ENCODE measurements at regions not wholly inside any gene's neighbourhood (a gene's known extent, or its start where the extent isn't known, plus 50 kb on each side); places are given as distances from the start of the nearest gene placed in this dataset.

DNA sequence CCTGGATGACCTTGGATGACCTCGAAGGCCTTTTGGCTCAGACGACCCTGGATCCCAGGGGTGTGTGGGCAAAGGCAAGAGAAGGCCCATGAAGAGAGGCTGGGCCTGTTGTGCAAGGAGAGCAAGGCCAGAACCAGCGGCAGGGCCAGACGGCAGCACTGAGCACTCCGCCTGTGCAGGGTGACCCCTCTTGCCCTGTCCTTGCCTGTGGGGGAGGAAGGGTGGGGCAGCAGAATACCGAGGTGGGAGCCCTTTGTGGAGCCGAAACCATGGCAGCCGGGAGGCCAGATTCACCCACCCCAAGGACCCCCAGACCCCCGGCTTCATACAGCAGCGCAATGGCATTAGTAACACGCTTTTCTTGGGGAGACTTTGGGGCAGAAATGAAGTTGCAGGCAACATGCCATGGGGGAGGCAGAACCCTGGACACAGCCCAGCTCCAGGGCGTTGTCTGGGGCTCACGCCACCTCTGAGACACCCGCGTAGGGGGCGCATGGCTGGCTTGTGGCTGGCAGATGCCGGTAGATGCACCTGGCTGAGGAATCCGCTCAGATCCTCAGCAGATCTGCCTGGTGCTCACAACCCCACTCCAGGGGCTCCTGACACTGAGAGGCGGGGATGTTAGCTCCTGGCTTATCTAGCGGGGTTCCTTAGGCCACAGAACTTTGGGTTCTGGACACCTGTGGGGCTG lies 114.5 kb downstream of the FAM53A start:
- ChIA-PET CTCF (interaction anchor here (1.8 kb wide), 1 partner anchor 21 kb away, joined by 6 read pairs; no protein-coding TSS in a partner anchor), POLR2A (interaction anchor here (1.6 kb wide), 1 partner anchor 9 kb away, joined by 4 read pairs; no protein-coding TSS in a partner anchor)
- no peaks in the 10 kb centered on the region for H3K36me3 Mint-ChIP-seq (ENCODE audit: low read depth)
- H3K27me3 Mint-ChIP-seq, result no peaks in the 10 kb centered on the region
- H3K4me1 Mint-ChIP-seq (ENCODE audit: low read depth), result peaks cover 3% of the 10 kb centered on the region
- no peaks in the 10 kb centered on the region for H3K9me3 Mint-ChIP-seq
- DNase-seq (no peak), ATAC-seq (no peak)
- H3K27ac Mint-ChIP-seq, result no peak overlapping the region
- TF ChIP-seq, protein P1, sequence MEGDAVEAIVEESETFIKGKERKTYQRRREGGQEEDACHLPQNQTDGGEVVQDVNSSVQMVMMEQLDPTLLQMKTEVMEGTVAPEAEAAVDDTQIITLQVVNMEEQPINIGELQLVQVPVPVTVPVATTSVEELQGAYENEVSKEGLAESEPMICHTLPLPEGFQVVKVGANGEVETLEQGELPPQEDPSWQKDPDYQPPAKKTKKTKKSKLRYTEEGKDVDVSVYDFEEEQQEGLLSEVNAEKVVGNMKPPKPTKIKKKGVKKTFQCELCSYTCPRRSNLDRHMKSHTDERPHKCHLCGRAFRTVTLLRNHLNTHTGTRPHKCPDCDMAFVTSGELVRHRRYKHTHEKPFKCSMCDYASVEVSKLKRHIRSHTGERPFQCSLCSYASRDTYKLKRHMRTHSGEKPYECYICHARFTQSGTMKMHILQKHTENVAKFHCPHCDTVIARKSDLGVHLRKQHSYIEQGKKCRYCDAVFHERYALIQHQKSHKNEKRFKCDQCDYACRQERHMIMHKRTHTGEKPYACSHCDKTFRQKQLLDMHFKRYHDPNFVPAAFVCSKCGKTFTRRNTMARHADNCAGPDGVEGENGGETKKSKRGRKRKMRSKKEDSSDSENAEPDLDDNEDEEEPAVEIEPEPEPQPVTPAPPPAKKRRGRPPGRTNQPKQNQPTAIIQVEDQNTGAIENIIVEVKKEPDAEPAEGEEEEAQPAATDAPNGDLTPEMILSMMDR (IDR thresholded peaks at IDR 0.05), result no peak
- intact Hi-C loops (cut with micrococcal nuclease), result no loop called here
- no peak overlapping the region for H3K4me3 Mint-ChIP-seq

DNA sequence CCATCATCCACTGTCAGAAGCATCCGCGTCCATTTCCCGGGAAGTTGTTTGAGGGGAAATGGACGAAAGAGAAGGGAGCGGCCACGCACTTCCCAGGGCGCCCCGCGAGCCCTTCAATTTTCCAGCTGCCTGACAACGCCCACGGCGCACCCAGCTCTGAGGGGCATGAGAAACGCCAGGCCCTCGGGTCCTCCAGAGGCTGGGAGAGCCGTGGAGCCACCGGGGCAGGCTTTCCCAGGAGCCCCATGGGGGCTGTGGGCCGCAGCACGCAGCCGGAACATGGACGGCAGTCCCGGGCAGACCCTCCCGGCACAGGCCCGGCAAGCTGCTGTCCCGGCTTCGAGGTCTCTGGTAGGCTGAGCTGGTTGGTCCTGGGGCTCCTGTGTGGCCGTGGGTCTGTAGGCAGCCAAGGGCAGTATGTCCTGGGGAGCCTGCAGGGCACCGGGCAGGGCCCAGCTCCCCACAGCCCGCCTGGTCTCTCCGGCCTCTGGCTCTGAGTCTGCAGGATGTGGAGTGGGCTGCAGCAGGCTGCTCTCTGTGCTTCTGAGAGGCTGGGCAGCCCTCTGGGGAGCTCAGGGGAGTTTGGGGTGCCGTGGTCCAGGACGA lies 115.2 kb downstream of the FAM53A start:
- H3K9me3 Mint-ChIP-seq, result no peaks in the 10 kb centered on the region
- H3K27me3 Mint-ChIP-seq, result no peaks in the 10 kb centered on the region
- H3K4me3 Mint-ChIP-seq, result no peak overlapping the region
- H3K4me1 Mint-ChIP-seq (ENCODE audit: low read depth), result peaks cover 3% of the 10 kb centered on the region
- ATAC-seq (no peak), DNase-seq (no peak)
- intact Hi-C loops (cut with micrococcal nuclease), result no loop called here
- ChIA-PET POLR2A (interaction anchor here (1.6 kb wide), 1 partner anchor 9 kb away, joined by 4 read pairs; no protein-coding TSS in a partner anchor), CTCF (interaction anchor here (1.0 to 1.8 kb wide), 2 partner anchors 11 to 20 kb away, joined by 3 to 6 read pairs; no protein-coding TSS in a partner anchor)
- TF ChIP-seq, protein P1 (IDR thresholded peaks at IDR 0.05), result no peak
- H3K36me3 Mint-ChIP-seq (ENCODE audit: low read depth), result no peaks in the 10 kb centered on the region
- no peak overlapping the region for H3K27ac Mint-ChIP-seq

DNA sequence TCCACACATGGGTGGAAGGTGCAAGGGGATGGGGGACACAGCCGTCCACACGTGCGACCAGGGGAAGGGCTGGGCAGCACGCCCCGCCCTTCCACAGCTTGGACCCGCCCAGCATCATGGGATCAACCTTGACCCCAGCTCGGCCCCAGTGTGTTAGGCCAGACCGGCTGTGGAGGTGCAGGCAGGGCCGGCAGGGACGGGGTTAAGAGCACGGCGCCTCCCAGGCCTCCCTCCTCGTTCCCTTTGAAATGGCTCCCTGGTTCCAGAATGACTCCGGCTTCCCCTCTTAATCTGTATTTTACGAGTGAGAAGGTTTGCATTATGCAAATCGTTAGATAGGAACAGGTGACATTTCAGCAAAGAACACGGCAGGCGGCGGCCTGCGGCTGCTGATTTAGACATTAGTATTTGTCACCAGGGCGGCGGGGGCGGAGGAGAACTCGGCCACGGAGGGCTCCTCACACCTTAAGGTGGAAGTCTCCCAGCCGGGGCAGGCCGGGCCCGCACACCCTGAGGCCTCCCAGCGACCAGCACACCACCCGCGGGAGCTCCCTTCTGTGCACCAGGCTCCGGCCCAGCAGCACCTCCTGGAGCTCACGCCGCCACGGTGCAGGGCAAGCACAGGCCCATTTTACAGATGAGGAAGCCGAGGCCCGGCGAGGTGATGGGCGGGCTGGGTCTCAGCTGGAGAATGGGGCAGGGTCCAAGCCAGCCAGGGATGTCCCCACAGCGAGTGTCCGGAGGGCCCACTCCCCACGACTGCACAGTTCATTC lies 116.1 kb downstream of the FAM53A start:
- intact Hi-C loops (cut with micrococcal nuclease), result no loop called here
- CTCF ChIA-PET, result interaction anchor here (1.0 to 1.8 kb wide), 2 partner anchors 12 to 19 kb away, joined by 3 to 6 read pairs; no protein-coding TSS in a partner anchor
- Mint-ChIP-seq H3K4me3 (no peak overlapping the region), H3K4me1 (ENCODE audit: low read depth) (peaks cover 3% of the 10 kb centered on the region), H3K36me3 (ENCODE audit: low read depth) (no peaks in the 10 kb centered on the region), H3K9me3 (no peaks in the 10 kb centered on the region), H3K27me3 (no peaks in the 10 kb centered on the region), H3K27ac (no peak overlapping the region)
- POLR2A ChIA-PET, result interaction anchor here (1.6 kb wide), 1 partner anchor 10 kb away, joined by 4 read pairs; no protein-coding TSS in a partner anchor
- TF ChIP-seq, protein P1 (IDR thresholded peaks at IDR 0.05), result no peak
- DNase-seq (peak; percentile 32), ATAC-seq (no peak)

DNA sequence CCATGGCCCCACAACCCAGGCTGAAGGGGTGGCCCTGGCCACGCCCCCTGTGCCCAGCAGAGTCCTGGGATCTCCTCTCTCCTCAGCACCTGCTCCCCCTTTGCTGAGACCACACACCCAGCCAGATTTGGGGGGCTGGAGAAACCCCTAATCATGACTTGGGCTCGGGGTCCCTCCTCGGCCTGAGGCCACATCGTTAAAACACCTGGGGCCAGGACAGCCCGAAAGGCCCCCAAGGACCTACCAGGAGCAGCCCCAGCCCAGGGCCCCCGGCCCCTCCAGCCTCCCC lies 116.7 kb downstream of the FAM53A start:
- Mint-ChIP-seq H3K4me3 (no peak overlapping the region), H3K9me3 (no peaks in the 10 kb centered on the region), H3K27me3 (no peaks in the 10 kb centered on the region), H3K27ac (no peak overlapping the region), H3K4me1 (ENCODE audit: low read depth) (peaks cover 3% of the 10 kb centered on the region), H3K36me3 (ENCODE audit: low read depth) (no peaks in the 10 kb centered on the region)
- intact Hi-C loops (cut with micrococcal nuclease), result no loop called here
- DNase-seq (no peak), ATAC-seq (no peak)
- ChIA-PET POLR2A (no interaction called here), CTCF (no interaction called here)
- TF ChIP-seq, protein P1 (IDR thresholded peaks at IDR 0.05), result no peak

Measured in activated CD8-positive, alpha-beta T cell treated with anti-CD3 and anti-CD28 coated beads for 36 hours (primary cell).